Lung (tissue), 11 donors: ENCODE measurements at regions not wholly inside any gene's neighbourhood (a gene's known extent, or its start where the extent isn't known, plus 50 kb on each side); places are given as distances from the start of the nearest gene placed in this dataset.

Experiments
- ATAC-seq: fragments of 200-7000 bp; cut with Tn5 transposase; one replicate; pipeline ENCODE4 v1.9.1; 2020; ENCODE audit warnings: moderate number of reproducible peaks; ENCODE audit not compliant: insufficient read depth, low FRiP score
- DNase-seq, 3 donors: peaks; one replicate each; pipeline ENCODE4 v3.0.0-alpha.2; 2013 to 2017
- H3K27ac ChIP-seq, 2 donors: one replicate each; pipeline ENCODE4 v1.5.1; 2013; ENCODE audit warnings: mild to moderate bottlenecking in 2 of 2, moderate library complexity in 2 of 2, control low read depth in 1 of 2, inconsistent platforms in 1 of 2, low read depth in 1 of 2, low read length in 1 of 2
- H3K27me3 ChIP-seq, 3 donors: one replicate each; pipeline ENCODE4 v1.5.1; 2013; ENCODE audit warnings: low read length in 2 of 3; ENCODE audit not compliant: control insufficient read depth in 3 of 3, insufficient read depth in 3 of 3
- H3K36me3 ChIP-seq, 4 donors: one replicate each; pipeline ENCODE4 v1.5.1; 2013; ENCODE audit warnings: low read length in 4 of 4, mild to moderate bottlenecking in 1 of 4, moderate library complexity in 1 of 4; ENCODE audit not compliant: control insufficient read depth in 4 of 4, insufficient read depth in 4 of 4
- H3K4me1 ChIP-seq, 5 donors: one replicate each; pipeline ENCODE4 v1.5.1; 2013; ENCODE audit warnings: low read length in 5 of 5, mild to moderate bottlenecking in 2 of 5, moderate library complexity in 1 of 5; ENCODE audit not compliant: control insufficient read depth in 5 of 5, insufficient read depth in 5 of 5
- H3K4me3 ChIP-seq: one replicate; pipeline ENCODE4 v1.5.1; 2013; ENCODE audit warnings: mild to moderate bottlenecking, control low read depth, moderate library complexity
- H3K9ac ChIP-seq, 2 donors: one replicate each; pipeline ENCODE4 v1.5.1; 2013; ENCODE audit warnings: low read length in 2 of 2, control low read depth in 1 of 2; ENCODE audit not compliant: insufficient read depth in 1 of 2
- H3K9me3 ChIP-seq, 4 donors: one replicate each; pipeline ENCODE4 v1.5.1; 2013; ENCODE audit warnings: low read length in 3 of 4, mild to moderate bottlenecking in 1 of 4, moderate library complexity in 1 of 4; ENCODE audit not compliant: control insufficient read depth in 4 of 4, insufficient read depth in 3 of 4
- CTCF ChIP-seq: IDR thresholded peaks from 2 replicates; pipeline ENCODE4 v1.5.1; 2012; ENCODE audit warnings: mild to moderate bottlenecking; ENCODE audit errors: control extremely low read depth, extremely low read depth
- WGBS, 2 donors: extraction: QIAGEN DNeasy Blood & Tissue Kit; methylation state at CpG; one replicate each; pipeline ENCODE4 v1.1.7; 2013; 5-methylcytosine and 5-hydroxymethylcytosine counted together
- donor health status: control.
- donor health status: control.
- donor health status: Bipolar disorder and iron deficiency.
- donor health status: healthy.
- donor health status: DM: yes; HTN: yes; CAD: no.

GRCh38 chr5:143484601-143485000 lies 81.1 kb upstream of the NR3C1 start:
- H3K4me1 ChIP-seq, result peaks cover 0 to 4% (median 0%) of the 10 kb centered on the region in 5 donors
- no peak overlapping the region for H3K4me3 ChIP-seq
- no peak for TF ChIP-seq CTCF
- no peak for ATAC-seq
- WGBS, 2 donors, result 39 to 58% methylated on average over 1 of the region's 1 CpG
- H3K9me3 ChIP-seq, result no peaks in the 10 kb centered on the region
- H3K9ac ChIP-seq, result no peak overlapping the region
- H3K27me3 ChIP-seq, result no peaks in the 10 kb centered on the region
- DNase-seq, result no peak
- H3K36me3 ChIP-seq, result no peaks in the 10 kb centered on the region
- H3K27ac ChIP-seq, result no peak overlapping the region

GRCh38 chr5:143481697-143482531 lies 78.4 kb upstream of the NR3C1 start:
- no peaks in the 10 kb centered on the region for H3K36me3 ChIP-seq
- H3K27ac ChIP-seq, result no peak overlapping the region
- WGBS, 2 donors, result 89 to 95% methylated on average over 4 of the region's 4 CpGs
- H3K9ac ChIP-seq, result no peak overlapping the region
- no peaks in the 10 kb centered on the region for H3K9me3 ChIP-seq
- no peak for TF ChIP-seq CTCF
- ATAC-seq (no peak), DNase-seq (no peak)
- peaks cover 0 to 4% (median 0%) of the 10 kb centered on the region in 5 donors for H3K4me1 ChIP-seq
- no peaks in the 10 kb centered on the region for H3K27me3 ChIP-seq
- H3K4me3 ChIP-seq, result no peak overlapping the region

- H3K4me1 ChIP-seq, result peaks cover 0 to 4% (median 3%) of the 10 kb centered on the region in 5 donors
- H3K4me3 ChIP-seq, result no peak overlapping the region
- no peaks in the 10 kb centered on the region for H3K36me3 ChIP-seq
- no peaks in the 10 kb centered on the region for H3K27me3 ChIP-seq
- no peak overlapping the region for H3K9ac ChIP-seq
- H3K9me3 ChIP-seq, result no peaks in the 10 kb centered on the region
- TF ChIP-seq CTCF, result no peak
- 92 to 94% methylated on average over 3 of the region's 3 CpGs for WGBS, 2 donors
- H3K27ac ChIP-seq, result no peak overlapping the region
- no peak for ATAC-seq
- DNase-seq, result no peak
These were observed 76.5 kb upstream of the NR3C1 start for GRCh38 chr5:143480001-143480400.

- no peak overlapping the region for H3K27ac ChIP-seq
- no peak overlapping the region for H3K4me3 ChIP-seq
- H3K36me3 ChIP-seq, result no peaks in the 10 kb centered on the region
- no peak overlapping the region for H3K9ac ChIP-seq
- H3K27me3 ChIP-seq, result no peaks in the 10 kb centered on the region
- ATAC-seq (no peak), DNase-seq (no peak)
- H3K4me1 ChIP-seq, result peaks cover 0 to 4% (median 3%) of the 10 kb centered on the region in 5 donors
- no peaks in the 10 kb centered on the region for H3K9me3 ChIP-seq
- 95 to 97% methylated on average over 1 of the region's 1 CpG for WGBS, 2 donors
- TF ChIP-seq CTCF, result no peak
These were observed 75.9 kb upstream of the NR3C1 start for GRCh38 chr5:143479394-143479793.
